ENCODE measurements at regions not wholly inside any gene's neighbourhood (a gene's known extent, or its start where the extent isn't known, plus 50 kb on each side); places are given as distances from the start of the nearest gene placed in this dataset.
"Not testable (repeated sequence)": the region's sequence is repeated elsewhere in the genome, so short reads cannot be mapped to it uniquely, and the experiment has no call there.

DNA sequence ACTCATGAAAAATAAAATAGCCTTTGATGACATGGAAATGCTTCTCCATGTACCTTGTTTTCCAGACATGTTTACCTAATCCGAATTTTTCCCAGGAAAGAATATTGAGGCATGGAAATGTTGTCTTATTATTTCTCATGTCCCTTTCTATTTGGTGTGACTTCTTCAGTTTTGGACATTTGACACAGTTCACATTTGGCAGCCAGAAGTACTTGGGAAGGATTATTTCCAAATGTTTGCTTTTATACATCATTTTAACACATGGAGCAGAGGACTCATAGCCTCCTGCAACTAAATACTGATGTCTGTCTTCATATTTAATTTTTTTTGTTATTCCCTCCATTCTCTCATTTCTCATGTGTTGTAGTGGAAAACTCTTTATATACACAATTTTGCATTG, 94.3 kb downstream of the POSTN start:
- no peaks in the 10 kb centered on the region for H3K4me1 ChIP-seq (ENCODE audit: control insufficient read depth, insufficient read depth, low read length)
- POLR2A ChIA-PET, result no interaction called here
- no peaks in the 10 kb centered on the region for H3K36me3 ChIP-seq (ENCODE audit: control insufficient read depth in 2 of 2, insufficient read depth in 1 of 2, low read length in 2 of 2)
- TF ChIP-seq ZNF23 (tag by site-specific recombination; IDR thresholded peaks at IDR 0.05; ENCODE audit: borderline replicate concordance) (no peak), ZNF157 (tag by site-specific recombination; IDR thresholded peaks at IDR 0.05) (no peak), MYNN (tag by site-specific recombination; IDR thresholded peaks at IDR 0.05; ENCODE audit: borderline replicate concordance) (no peak), ZNF549 (tag by site-specific recombination; IDR thresholded peaks at IDR 0.05) (no peak), HOXC10 (CRISPR knock-in tag; IDR thresholded peaks at IDR 0.05) (no peak), ZBTB8A (tag by site-specific recombination; IDR thresholded peaks at IDR 0.05) (no peak), ZNF623 (tag by site-specific recombination; IDR thresholded peaks at IDR 0.05) (no peak), ZNF423 (tag by site-specific recombination; IDR thresholded peaks at IDR 0.05) (no peak), TCF7L2 (IDR thresholded peaks at IDR 0.05; ENCODE audit: borderline replicate concordance, low read depth, low read length) (no peak), SP2 (tag by site-specific recombination; IDR thresholded peaks at IDR 0.05) (no peak), ZNF76 (tag by site-specific recombination; IDR thresholded peaks at IDR 0.05; ENCODE audit: borderline replicate concordance, low read depth) (no peak), ZNF132 (tag by site-specific recombination; IDR thresholded peaks at IDR 0.05; ENCODE audit: borderline replicate concordance) (no peak), ZNF221 (tag by site-specific recombination; IDR thresholded peaks at IDR 0.05; ENCODE audit: borderline replicate concordance) (no peak), OVOL3 (tag by site-specific recombination; IDR thresholded peaks at IDR 0.05) (no peak), MZF1 (tag by site-specific recombination; IDR thresholded peaks at IDR 0.05; ENCODE audit: borderline replicate concordance) (no peak), ZNF529 (tag by site-specific recombination; IDR thresholded peaks at IDR 0.05; ENCODE audit: insufficient replicate concordance) (no peak), EGR2 (tag by site-specific recombination; IDR thresholded peaks at IDR 0.05; ENCODE audit: low read depth) (no peak)
- no peak overlapping the region for H3K27ac ChIP-seq (ENCODE audit: extremely low read depth, low read depth, low read length)
- CTCF ChIA-PET, result no interaction called here
- H3K4me3 ChIP-seq (ENCODE audit: low read depth, low read length), result no peak overlapping the region
- H3K9me3 ChIP-seq (ENCODE audit: control insufficient read depth, insufficient read depth, low read depth, low read length), result no peaks in the 10 kb centered on the region

DNA sequence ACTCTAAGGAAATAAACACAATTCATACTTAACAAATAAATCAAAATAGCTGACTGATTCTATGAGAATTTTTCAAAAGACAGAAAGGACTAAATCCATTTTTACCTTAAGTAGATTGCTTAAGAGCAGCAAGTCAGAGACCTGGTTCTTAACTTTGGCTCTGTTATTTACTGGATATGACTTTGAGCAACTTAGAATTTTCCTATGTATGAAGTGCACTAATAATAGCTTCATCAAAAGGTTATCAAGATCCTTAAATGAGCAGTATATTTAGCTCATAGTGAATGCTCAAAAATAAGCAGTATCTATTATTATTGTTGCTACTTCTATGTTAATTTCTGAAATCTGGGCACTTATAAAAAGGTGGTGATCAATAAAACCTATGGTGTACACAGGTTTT, 95.3 kb downstream of the POSTN start:
- TF ChIP-seq OSR2 (tag by site-specific recombination; IDR thresholded peaks at IDR 0.05), result no peak
- no peak for TF ChIP-seq ZNF561 (tag by site-specific recombination; IDR thresholded peaks at IDR 0.05; ENCODE audit: borderline replicate concordance)
- TF ChIP-seq ZBTB49 (tag by site-specific recombination; IDR thresholded peaks at IDR 0.05; ENCODE audit: low read depth), result no peak
- TF ChIP-seq SALL2 (tag by site-specific recombination; IDR thresholded peaks at IDR 0.05; ENCODE audit: borderline replicate concordance), result no peak
- TF ChIP-seq ZBTB1 (tag by site-specific recombination; IDR thresholded peaks at IDR 0.05), result no peak
- no peak for TF ChIP-seq ZNF530 (tag by site-specific recombination; IDR thresholded peaks at IDR 0.05; ENCODE audit: low read depth)
- TF ChIP-seq ZNF341 (tag by site-specific recombination; IDR thresholded peaks at IDR 0.05; ENCODE audit: low read depth), result no peak
- H3K9me3 ChIP-seq (ENCODE audit: control insufficient read depth, insufficient read depth, low read depth, low read length), result no peaks in the 10 kb centered on the region
- no peak overlapping the region for H3K27ac ChIP-seq (ENCODE audit: extremely low read depth, low read depth, low read length)
- ChIA-PET POLR2A (no interaction called here), CTCF (interaction anchor here (0.6 kb wide), 1 partner anchor 295 kb away, joined by 3 read pairs; no protein-coding TSS in a partner anchor)
- H3K4me3 ChIP-seq (ENCODE audit: low read depth, low read length), result no peak overlapping the region
- no peaks in the 10 kb centered on the region for H3K4me1 ChIP-seq (ENCODE audit: control insufficient read depth, insufficient read depth, low read length)
- no peaks in the 10 kb centered on the region for H3K36me3 ChIP-seq (ENCODE audit: control insufficient read depth in 2 of 2, insufficient read depth in 1 of 2, low read length in 2 of 2)

DNA sequence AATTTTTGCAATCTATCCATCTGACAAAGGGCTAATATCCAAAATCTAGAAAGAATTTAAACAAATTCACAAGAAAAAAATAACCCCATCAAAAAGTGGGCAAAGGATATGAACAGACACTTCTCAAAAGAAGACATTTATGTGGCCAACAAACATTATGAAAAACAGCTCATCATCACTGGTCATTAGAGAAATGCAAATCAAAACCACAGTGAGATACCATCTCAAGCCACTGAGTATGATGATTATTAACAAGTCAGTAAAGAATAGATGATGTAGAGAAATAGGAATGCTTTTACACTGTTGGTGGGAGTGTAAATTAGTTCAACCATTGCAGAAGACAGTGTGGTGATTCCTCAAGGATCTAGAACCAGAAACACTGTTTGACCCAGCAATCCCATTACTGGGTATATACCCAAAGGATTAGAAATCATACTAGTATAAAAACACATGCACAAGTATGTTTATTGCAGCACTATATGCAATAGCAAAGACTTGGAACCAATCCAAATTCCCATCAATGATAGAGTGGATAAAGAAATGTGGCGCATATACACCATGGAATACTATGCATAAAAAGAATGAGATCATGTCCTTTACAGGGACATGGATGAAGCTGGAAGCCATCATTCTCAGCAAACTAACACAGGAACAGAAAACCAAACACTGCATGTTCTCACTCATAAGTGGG, 96.1 kb downstream of the POSTN start:
- CTCF ChIA-PET; H3K9me3 ChIP-seq (ENCODE audit: control insufficient read depth, insufficient read depth, low read depth, low read length); POLR2A ChIA-PET; H3K36me3 ChIP-seq (ENCODE audit: control insufficient read depth in 2 of 2, insufficient read depth in 1 of 2, low read length in 2 of 2); H3K27ac ChIP-seq (ENCODE audit: extremely low read depth, low read depth, low read length); H3K4me3 ChIP-seq (ENCODE audit: low read depth, low read length); H3K4me1 ChIP-seq (ENCODE audit: control insufficient read depth, insufficient read depth, low read length): not testable (repeated sequence)

Measured in HEK293 (cell line).